Vagina (tissue), 2 donors: ENCODE measurements at regions not wholly inside any gene's neighbourhood (a gene's known extent, or its start where the extent isn't known, plus 50 kb on each side); places are given as distances from the start of the nearest gene placed in this dataset.

ENCODE experiments used
- DNase-seq, 2 donors: peaks; one replicate each; pipeline ENCODE4 v3.0.0-alpha.2; 2017; ENCODE audit errors: extremely low spot score in 2 of 2
- H3K27ac ChIP-seq: fragments of 200-600 bp; sonication (generic); one replicate; pipeline ENCODE4 v1.5.1; 2019
- H3K27me3 ChIP-seq: fragments of 200-600 bp; sonication (generic); one replicate; pipeline ENCODE4 v1.5.1; 2019
- H3K36me3 ChIP-seq, 2 donors: fragments of 200-600 bp; sonication (generic); one replicate each; pipeline ENCODE4 v1.5.1; 2017 to 2019
- H3K4me1 ChIP-seq: fragments of 200-600 bp; sonication (generic); one replicate; pipeline ENCODE4 v1.5.1; 2019
- H3K4me3 ChIP-seq, 2 donors: fragments of 200-600 bp; sonication (generic); 1 replicate in 1 of 2; 2 replicates in 1 of 2; pipeline ENCODE4 v1.5.1; 2016 to 2019
- H3K9me3 ChIP-seq: fragments of 200-600 bp; sonication (generic); one replicate; pipeline ENCODE4 v1.5.1; 2019
- POLR2A ChIP-seq, 2 donors: fragments of 450-650 bp; IDR thresholded peaks; one replicate each; pipeline ENCODE4 v1.6.1; 2017; ENCODE audit warnings: antibody characterized with exemption in 2 of 2, mild to moderate bottlenecking in 2 of 2, moderate library complexity in 2 of 2
- POLR2AphosphoS5 ChIP-seq, 2 donors: sonication (generic); formaldehyde crosslinking; IDR thresholded peaks; one replicate each; pipeline ENCODE4 v1.9.0; 2017; ENCODE audit warnings: antibody characterized with exemption in 2 of 2, mild to moderate bottlenecking in 2 of 2, low read depth in 1 of 2; ENCODE audit not compliant: insufficient read depth in 1 of 2
- intact Hi-C: fragments of 100-400 bp; cut with DNase I; formaldehyde crosslinking; loops from one replicate; pipeline ENCODE4 v1.15.1; 2023
- TF ChIP-seq, protein P1 (sequence below), 3 experiments: fragments of 450-650 bp in 2 of 3; fragments of 200-600 bp in 1 of 3; sonication (generic) in 1 of 3; IDR thresholded peaks; one replicate each; pipeline ENCODE4 v1.5.1; 2017 to 2019; ENCODE audit warnings: antibody characterized with exemption in 3 of 3, mild to moderate bottlenecking in 2 of 3, moderate library complexity in 2 of 3

DNA sequence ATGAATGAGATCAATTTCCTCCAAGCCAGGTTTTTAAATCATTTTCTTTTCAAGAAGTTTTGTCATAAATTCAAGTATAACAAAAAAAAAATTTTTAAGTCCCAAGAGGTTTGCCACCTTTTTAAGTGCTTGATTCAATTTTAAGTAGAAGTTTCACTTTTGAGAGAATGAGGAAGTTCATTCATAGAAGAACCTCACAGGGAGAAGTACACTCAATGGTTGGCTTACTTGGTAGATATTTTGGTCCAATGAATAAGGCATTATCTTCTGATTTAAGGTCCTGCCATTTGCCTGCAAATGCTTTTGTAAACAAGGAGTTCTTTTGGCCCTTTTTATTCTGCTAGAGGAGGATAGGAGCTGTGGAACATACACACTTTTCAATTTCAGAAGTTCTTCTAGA lies 96.7 kb upstream of the NOVA1 start:
- Histone ChIP-seq H3K36me3 (no peaks in the 10 kb centered on the region), H3K9me3 (no peaks in the 10 kb centered on the region), H3K4me1 (no peaks in the 10 kb centered on the region), H3K4me3 (no peak overlapping the region), H3K27ac (no peak overlapping the region), H3K27me3 (no peaks in the 10 kb centered on the region)
- no peak for DNase-seq
- intact Hi-C loops, result loop anchor here (2.0 kb wide), 1 partner anchor 30 kb away; no protein-coding TSS in a partner anchor
- TF ChIP-seq POLR2AphosphoS5 (IDR thresholded peaks at IDR 0.05; ENCODE audit: insufficient read depth in 1 of 2, low read depth in 1 of 2) (no peak), POLR2A (IDR thresholded peaks at IDR 0.05) (no peak)
- TF ChIP-seq, protein P1, sequence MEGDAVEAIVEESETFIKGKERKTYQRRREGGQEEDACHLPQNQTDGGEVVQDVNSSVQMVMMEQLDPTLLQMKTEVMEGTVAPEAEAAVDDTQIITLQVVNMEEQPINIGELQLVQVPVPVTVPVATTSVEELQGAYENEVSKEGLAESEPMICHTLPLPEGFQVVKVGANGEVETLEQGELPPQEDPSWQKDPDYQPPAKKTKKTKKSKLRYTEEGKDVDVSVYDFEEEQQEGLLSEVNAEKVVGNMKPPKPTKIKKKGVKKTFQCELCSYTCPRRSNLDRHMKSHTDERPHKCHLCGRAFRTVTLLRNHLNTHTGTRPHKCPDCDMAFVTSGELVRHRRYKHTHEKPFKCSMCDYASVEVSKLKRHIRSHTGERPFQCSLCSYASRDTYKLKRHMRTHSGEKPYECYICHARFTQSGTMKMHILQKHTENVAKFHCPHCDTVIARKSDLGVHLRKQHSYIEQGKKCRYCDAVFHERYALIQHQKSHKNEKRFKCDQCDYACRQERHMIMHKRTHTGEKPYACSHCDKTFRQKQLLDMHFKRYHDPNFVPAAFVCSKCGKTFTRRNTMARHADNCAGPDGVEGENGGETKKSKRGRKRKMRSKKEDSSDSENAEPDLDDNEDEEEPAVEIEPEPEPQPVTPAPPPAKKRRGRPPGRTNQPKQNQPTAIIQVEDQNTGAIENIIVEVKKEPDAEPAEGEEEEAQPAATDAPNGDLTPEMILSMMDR (IDR thresholded peaks at IDR 0.05), result no peak

DNA sequence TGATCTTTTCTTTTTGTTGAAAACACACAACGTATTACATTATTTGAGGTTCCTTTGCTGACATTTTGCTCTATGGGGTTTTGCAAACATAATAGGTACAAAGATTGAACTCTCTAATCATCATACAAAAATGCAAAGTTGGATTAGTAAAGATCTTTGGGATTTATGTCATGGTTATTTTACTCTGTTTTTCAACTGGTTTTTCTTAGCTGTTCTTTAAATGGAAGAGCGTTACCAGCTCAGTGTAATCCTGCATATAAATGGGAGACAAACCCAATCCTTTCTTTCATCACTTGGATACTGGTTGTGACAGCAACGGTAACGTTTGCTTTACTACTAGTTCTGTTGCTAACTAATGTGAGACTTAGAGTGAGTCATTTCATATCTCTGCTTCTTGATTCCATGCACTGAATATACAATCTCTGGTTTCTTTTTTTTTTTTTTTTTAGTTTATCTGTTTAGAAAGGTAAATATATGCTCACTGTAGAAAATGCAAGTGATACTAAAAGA lies 104.9 kb upstream of the NOVA1 start:
- Histone ChIP-seq H3K36me3 (no peaks in the 10 kb centered on the region), H3K4me3 (no peak overlapping the region), H3K9me3 (no peaks in the 10 kb centered on the region), H3K4me1 (no peaks in the 10 kb centered on the region), H3K27ac (no peak overlapping the region), H3K27me3 (no peaks in the 10 kb centered on the region)
- intact Hi-C loops, result no loop called here
- DNase-seq, result no peak
- TF ChIP-seq POLR2AphosphoS5 (IDR thresholded peaks at IDR 0.05; ENCODE audit: insufficient read depth in 1 of 2, low read depth in 1 of 2), result no peak
- TF ChIP-seq POLR2A (IDR thresholded peaks at IDR 0.05), result no peak
- TF ChIP-seq, protein P1 (IDR thresholded peaks at IDR 0.05), result no peak

DNA sequence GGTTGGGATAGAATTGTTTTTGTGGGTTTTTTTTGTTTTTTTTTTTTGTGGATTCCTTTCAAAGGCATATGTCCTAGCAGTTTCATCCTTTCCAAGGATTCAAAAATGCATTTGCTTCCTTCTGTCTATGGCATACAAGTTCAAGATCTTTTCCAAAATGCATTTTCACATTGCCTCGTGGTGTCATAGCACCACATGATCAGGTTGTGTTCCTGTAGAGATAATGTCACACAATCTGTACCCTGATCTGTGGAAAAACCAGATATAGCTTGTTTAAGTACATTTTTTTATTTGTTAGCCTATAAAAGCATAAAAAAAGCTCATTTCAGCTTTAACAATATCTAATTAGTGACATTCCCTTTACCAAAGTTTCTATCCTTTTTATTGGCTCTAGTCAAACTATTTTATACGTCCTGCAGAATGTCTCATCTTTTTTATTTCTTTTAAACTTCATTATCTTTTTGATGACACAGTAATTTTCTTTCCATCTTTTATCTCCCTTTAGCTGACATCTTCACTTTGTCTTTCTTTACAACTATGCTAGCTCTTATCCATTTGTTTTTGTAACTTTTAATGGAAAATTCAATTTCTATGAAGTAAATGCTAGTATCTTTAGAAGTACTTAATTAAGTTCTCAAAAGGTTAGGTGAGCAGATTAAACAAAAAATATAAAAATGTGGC lies 106.0 kb upstream of the NOVA1 start:
- TF ChIP-seq POLR2A (IDR thresholded peaks at IDR 0.05) (no peak), POLR2AphosphoS5 (IDR thresholded peaks at IDR 0.05; ENCODE audit: insufficient read depth in 1 of 2, low read depth in 1 of 2) (no peak)
- TF ChIP-seq, protein P1 (IDR thresholded peaks at IDR 0.05), result no peak
- intact Hi-C loops, result no loop called here

DNA sequence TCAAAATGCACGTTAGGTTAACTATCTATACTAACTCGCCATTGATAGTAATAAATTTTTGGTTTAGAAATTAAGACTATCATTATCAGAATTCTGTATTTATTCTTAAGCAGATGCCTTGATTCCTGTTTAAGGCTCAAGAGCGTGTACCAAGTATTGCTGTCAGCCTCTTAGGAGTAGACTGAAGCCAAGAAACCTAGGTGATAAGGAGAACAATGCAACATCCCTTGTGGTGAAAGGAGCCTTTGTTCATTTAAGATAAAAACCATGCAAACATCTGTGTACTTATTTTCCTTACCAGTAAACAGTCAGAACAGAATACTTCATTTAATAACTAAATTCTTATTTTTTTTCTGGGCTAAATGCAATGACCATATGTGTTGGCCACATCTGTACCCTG lies 109.4 kb upstream of the NOVA1 start:
- TF ChIP-seq POLR2A (IDR thresholded peaks at IDR 0.05) (no peak), POLR2AphosphoS5 (IDR thresholded peaks at IDR 0.05; ENCODE audit: insufficient read depth in 1 of 2, low read depth in 1 of 2) (no peak)
- TF ChIP-seq, protein P1 (IDR thresholded peaks at IDR 0.05), result no peak
- H3K4me3 ChIP-seq, result no peak overlapping the region
- H3K9me3 ChIP-seq, result no peaks in the 10 kb centered on the region
- intact Hi-C loops, result no loop called here
- H3K4me1 ChIP-seq, result no peaks in the 10 kb centered on the region
- H3K27ac ChIP-seq, result no peak overlapping the region
- no peaks in the 10 kb centered on the region for H3K27me3 ChIP-seq
- no peaks in the 10 kb centered on the region for H3K36me3 ChIP-seq
- DNase-seq, result no peak

More for the DNA sequence above, 106.0 kb upstream of the NOVA1 start:
- Histone ChIP-seq H3K4me3 (no peak overlapping the region), H3K36me3 (no peaks in the 10 kb centered on the region), H3K9me3 (no peaks in the 10 kb centered on the region), H3K4me1 (no peaks in the 10 kb centered on the region), H3K27ac (no peak overlapping the region), H3K27me3 (no peaks in the 10 kb centered on the region)
- DNase-seq, result no peak

DNA sequence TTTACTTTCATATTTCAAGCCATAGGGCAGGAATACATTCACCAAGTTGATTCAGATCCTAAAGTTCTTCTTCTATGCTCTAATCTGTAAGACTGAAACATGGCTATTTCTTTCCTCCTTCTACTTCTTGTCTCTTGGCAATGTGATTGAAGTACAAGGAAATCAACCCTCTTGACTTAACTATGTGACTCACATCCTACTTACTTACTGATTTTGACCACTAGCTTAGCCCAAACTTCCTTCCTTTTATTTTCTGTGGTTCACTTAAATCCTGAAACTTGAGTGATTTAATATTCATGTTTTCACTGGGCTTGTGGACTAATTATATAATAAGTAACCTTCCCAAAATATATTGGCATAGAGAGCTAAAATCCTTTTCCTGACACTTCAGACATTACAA lies 111.2 kb upstream of the NOVA1 start:
- Histone ChIP-seq H3K4me3 (no peak overlapping the region), H3K9me3 (no peaks in the 10 kb centered on the region), H3K36me3 (no peaks in the 10 kb centered on the region), H3K4me1 (no peaks in the 10 kb centered on the region), H3K27me3 (no peaks in the 10 kb centered on the region), H3K27ac (no peak overlapping the region)
- intact Hi-C loops, result no loop called here
- DNase-seq, result no peak
- TF ChIP-seq, protein P1 (IDR thresholded peaks at IDR 0.05), result no peak
- TF ChIP-seq POLR2AphosphoS5 (IDR thresholded peaks at IDR 0.05; ENCODE audit: insufficient read depth in 1 of 2, low read depth in 1 of 2) (no peak), POLR2A (IDR thresholded peaks at IDR 0.05) (no peak)
